HL-60/S4 treated with retinoic acid at 250 ng/mL for 4 days and 3 days (cell line): ENCODE measurements at regions not wholly inside any gene's neighbourhood (a gene's known extent, or its start where the extent isn't known, plus 50 kb on each side); places are given as distances from the start of the nearest gene placed in this dataset.

ENCODE experiments used
- in situ Hi-C: fragments of 300-500 bp; cut with MboI; formaldehyde crosslinking; loops from 2 replicates; pipeline ENCODE4 v1.7.0; 2022; ENCODE audit warnings: low sequenced_read_pairs

DNA sequence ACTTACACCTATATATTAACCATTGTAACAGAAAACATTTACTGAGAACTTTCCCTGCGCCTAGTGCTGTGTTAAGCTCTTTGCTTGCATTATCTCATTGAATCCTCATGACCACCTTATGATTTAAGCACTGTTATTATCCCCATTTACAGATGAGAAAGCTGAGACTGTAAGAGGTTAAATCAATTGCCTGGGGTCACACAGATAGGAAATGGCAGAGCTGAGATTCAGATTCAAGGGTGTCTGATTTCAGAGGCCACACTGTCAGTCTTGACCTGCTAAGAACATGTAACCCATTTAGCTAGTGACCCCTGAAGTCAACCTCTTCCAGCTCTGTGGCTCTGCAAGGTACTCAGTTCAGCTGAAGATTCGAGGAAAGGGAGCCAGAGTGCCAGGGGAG is 143.9 kb downstream of the TLE3 start:
- in situ Hi-C loops, result no loop called here

- in situ Hi-C loops, result no loop called here
Observed at GRCh38 chr15:69954666-69955065, 143.1 kb downstream of the TLE3 start.

DNA sequence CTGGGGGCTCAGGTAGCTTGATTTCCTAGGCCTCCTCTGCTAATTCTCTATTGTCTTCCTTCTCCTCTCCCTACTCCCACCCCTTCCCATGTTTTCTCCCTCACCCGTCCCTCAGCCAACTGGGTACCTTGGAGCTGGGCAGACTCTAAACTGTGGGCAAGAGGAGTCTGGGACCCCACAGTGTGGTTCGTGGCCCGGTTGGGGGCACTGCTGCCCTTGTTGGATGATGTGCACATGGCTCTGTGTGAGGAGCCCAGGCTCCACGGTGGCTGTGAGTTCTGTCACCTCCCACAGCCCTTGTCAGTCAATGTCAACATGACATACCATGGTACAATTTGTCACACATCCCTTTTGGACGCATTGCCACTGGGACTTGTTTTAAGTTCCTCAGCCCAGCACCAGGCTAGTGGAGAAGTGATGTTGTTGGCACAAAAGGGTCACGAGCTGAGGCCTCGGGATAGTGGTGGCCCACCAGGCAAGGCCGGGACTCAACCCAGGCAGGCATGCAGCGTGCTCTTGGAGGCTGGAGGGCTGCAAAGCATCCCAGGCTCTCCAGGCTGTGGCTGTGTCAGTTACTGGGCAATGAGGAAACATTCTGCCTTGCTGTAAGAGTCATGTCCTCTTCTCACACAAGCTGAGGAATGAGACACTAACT is 142.3 kb downstream of the TLE3 start:
- in situ Hi-C loops, result no loop called here

DNA sequence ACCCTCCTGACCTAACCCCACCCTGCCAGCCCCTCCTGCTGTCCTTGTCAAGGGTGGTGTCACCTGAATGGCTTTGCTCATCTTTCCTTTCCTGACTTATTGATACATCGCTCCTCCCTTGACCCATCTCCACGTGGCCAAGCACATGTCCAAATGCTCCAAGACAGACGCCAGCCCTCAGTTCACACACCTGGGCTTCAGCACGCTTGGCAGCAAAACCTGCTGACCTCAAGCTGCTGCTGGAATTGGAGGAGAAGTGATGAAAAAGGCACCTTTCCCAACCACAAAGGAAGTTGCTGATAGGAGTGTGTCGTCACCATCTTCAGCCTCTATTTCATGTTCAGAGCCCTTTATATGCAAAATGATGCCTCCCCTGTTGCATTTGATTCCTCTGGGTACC is 141.3 kb downstream of the TLE3 start:
- in situ Hi-C loops, result no loop called here

- in situ Hi-C loops, result no loop called here
Observed at GRCh38 chr15:69957175-69957574, 140.5 kb downstream of the TLE3 start.

DNA sequence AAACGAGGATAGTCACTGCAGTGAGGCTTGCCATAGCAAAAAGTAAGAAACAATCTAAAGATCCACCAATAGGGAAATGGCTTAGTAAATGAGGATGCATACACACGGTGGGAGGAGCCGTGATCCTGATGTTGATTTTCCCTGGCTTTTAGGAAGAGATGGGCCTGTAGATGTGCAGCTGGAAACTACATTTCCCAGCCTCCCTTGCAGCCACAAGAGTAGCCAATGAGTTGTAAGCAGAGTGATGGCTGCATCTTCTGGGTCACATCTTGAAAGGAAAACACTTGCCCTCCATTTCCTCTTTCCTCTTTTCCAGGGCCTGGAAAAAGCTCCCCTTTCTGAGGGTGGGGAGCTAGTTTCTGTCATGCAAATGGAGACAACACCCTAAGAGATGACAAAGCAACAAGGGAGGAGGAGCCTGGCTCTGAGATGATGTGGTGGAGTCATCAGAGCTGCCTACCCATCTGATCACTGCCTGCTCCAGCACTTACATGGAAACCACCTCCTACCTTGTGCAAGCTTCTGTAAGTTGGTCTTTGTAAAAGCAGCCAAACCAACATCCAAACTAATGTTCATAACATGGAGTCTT is 139.1 kb downstream of the TLE3 start:
- in situ Hi-C loops, result no loop called here

DNA sequence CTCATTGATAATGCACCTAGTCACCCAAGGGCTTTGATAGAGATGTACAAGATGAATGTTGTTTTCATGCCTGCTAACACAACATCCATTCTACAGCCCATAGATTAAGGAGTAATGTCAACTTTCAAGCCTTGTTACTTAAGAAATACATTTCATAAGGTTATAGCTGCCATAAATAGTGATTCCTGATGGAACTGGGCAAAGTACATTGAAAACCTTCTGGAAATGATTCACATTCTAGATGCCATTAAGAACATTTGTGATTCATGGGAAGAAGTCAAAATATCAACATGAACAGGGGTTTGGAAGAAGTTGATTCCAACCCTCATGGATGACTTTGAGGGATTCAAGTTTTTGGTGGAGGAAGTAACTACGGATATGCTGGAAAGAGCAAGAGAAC is 135.2 kb downstream of the TLE3 start:
- in situ Hi-C loops, result no loop called here

GRCh38 chr15:69963385-69963784 is 134.3 kb downstream of the TLE3 start:
- in situ Hi-C loops, result no loop called here

DNA sequence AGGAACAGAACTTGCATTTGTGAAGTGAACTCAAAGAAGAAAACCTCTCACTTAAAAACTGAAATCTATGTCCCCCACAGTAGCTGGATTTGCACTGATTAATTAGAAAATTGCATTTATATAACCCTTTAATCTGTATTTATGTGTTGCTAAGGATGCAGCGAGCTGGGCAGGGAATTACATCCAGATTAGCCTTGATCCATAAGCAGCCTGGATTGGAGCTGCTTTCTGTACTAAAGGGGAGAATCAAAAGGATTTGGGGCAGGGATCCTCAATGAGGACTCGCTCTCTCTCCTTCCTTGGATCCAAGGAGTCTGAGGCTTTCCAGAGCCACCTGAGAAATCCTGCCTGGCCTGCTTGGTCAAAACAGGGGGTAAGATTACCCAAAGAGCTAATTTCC is 125.9 kb downstream of the TLE3 start:
- in situ Hi-C loops, result no loop called here

- in situ Hi-C loops, result no loop called here
Observed at GRCh38 chr15:69972436-69972835, 125.3 kb downstream of the TLE3 start.

GRCh38 chr15:69973102-69973714 is 124.5 kb downstream of the TLE3 start:
- in situ Hi-C loops, result no loop called here

DNA sequence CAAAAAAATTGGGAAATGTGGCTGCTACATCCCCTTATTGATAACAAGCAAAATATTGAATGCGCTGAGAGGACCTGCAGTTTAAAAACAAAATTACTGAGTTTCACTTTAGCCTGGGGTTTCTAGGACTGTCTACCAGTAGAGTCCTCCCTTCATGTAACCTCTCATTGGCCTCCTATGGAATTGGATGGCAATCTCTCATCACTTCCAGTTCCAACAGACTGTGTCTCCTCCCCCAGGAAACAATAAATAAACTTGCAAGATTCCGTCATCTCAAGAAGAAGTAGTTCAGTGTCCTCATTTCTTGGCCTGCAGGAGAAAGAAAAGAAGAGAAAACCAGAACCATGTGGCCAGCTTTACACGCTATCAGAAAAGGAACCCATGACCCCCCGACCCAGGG is 123.8 kb downstream of the TLE3 start:
- in situ Hi-C loops, result no loop called here

- in situ Hi-C loops, result no loop called here
Observed at GRCh38 chr15:69974321-69974720, 123.4 kb downstream of the TLE3 start.

- in situ Hi-C loops, result no loop called here
Observed at GRCh38 chr15:69976366-69976994, 121.2 kb downstream of the TLE3 start.

- in situ Hi-C loops, result no loop called here
Observed at GRCh38 chr15:69978603-69979002, 119.1 kb downstream of the TLE3 start.

DNA sequence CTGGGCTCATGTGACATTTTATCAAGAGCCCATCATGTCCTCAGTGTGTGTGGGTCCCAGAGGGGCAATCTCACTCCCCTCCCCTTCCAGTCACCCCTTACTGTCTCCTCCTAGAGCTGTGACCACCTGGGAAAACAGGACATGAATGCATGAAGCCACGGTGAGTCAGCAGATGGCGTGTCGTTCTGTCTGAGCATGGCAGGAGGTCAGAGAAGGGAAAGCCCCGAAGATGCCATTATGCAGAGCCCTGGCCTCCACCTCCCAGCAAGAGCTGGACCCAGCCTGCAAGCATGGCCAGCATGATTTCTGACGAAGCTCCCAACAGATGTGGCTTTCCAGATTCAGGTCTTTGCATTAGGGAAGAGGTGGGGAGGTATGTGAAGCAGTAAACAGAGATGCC is 118.5 kb downstream of the TLE3 start:
- in situ Hi-C loops, result no loop called here

DNA sequence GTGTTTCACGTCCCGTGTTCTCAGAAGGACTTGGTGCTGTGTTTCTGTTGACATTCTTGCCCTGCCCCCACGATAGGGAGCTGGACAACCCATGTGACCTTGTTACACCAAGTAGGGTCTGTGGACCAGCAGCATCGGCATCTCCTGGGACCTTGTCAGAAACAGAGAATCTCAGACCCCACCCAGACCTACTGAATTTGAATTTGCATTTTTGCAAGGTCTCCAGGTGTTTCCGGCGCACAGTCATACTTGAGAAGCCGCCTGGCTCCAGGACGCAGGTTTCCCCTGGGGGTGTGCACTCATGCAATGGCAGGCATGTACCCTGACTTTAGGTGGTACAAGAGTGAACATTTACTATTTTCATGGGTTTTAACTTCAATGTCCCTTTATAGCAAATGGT is 117.9 kb downstream of the TLE3 start:
- in situ Hi-C loops, result no loop called here

GRCh38 chr15:69980341-69981059 is 117.2 kb downstream of the TLE3 start:
- in situ Hi-C loops, result no loop called here

- in situ Hi-C loops, result no loop called here
Observed at GRCh38 chr15:69982037-69982436, 115.7 kb downstream of the TLE3 start.

- in situ Hi-C loops, result no loop called here
Observed at GRCh38 chr15:69983696-69984265, 113.9 kb downstream of the TLE3 start.
